SH-SY5Y (cell line): ENCODE measurements at regions not wholly inside any gene's neighbourhood (a gene's known extent, or its start where the extent isn't known, plus 50 kb on each side); places are given as distances from the start of the nearest gene placed in this dataset.

Experiments used
- GATA2 ChIP-seq: IDR thresholded peaks from 2 replicates; pipeline ENCODE4 v1.6.1; 2011; ENCODE audit warnings: mild to moderate bottlenecking, low read depth, low read length
- GATA3 ChIP-seq: IDR thresholded peaks from 2 replicates; pipeline ENCODE4 v1.6.1; 2011; ENCODE audit warnings: low read depth, mild to moderate bottlenecking, low read length, moderate library complexity

GRCh38 chr1:87506147-87506546, 177.5 kb downstream of the LMO4 start:
- TF ChIP-seq GATA3 (no peak), GATA2 (no peak)
